ENCODE measurements at regions not wholly inside any gene's neighbourhood (a gene's known extent, or its start where the extent isn't known, plus 50 kb on each side); places are given as distances from the start of the nearest gene placed in this dataset.

GRCh38 chr15:70254311-70254869 lies 156.7 kb upstream of the TLE3 start:
- DNase-seq (ENCODE audit: low read depth in 1 of 2, low spot score in 1 of 2), result no peak
- H3K4me3 ChIP-seq (replicated peaks; ENCODE audit: insufficient read depth, low read length), result no peak overlapping the region
- no peak overlapping the region for H3K27ac ChIP-seq (replicated peaks)
- no peaks in the 10 kb centered on the region for H3K27me3 ChIP-seq (ENCODE audit: insufficient read depth, poor library complexity, severe bottlenecking)
- TF ChIP-seq SPI1 (IDR thresholded peaks at IDR 0.05; ENCODE audit: borderline replicate concordance, low read depth) (no peak), REST (IDR thresholded peaks at IDR 0.05; ENCODE audit: insufficient replicate concordance, low read depth) (no peak), CTCF (IDR thresholded peaks at IDR 0.05; ENCODE audit: insufficient read depth, low read length) (no peak), POLR2AphosphoS5 (IDR thresholded peaks at IDR 0.05; ENCODE audit: low read depth) (no peak), GABPA (IDR thresholded peaks at IDR 0.05; ENCODE audit: low read depth) (no peak)

- no peak for DNase-seq (ENCODE audit: low read depth in 1 of 2, low spot score in 1 of 2)
- Histone ChIP-seq H3K27ac (replicated peaks) (no peak overlapping the region), H3K4me3 (replicated peaks; ENCODE audit: insufficient read depth, low read length) (no peak overlapping the region), H3K27me3 (ENCODE audit: insufficient read depth, poor library complexity, severe bottlenecking) (no peaks in the 10 kb centered on the region)
- TF ChIP-seq POLR2AphosphoS5 (IDR thresholded peaks at IDR 0.05; ENCODE audit: low read depth) (no peak), SPI1 (IDR thresholded peaks at IDR 0.05; ENCODE audit: borderline replicate concordance, low read depth) (no peak), REST (IDR thresholded peaks at IDR 0.05; ENCODE audit: insufficient replicate concordance, low read depth) (no peak), GABPA (IDR thresholded peaks at IDR 0.05; ENCODE audit: low read depth) (no peak), CTCF (IDR thresholded peaks at IDR 0.05; ENCODE audit: insufficient read depth, low read length) (no peak)
Observed at GRCh38 chr15:70253461-70254156, 155.9 kb upstream of the TLE3 start.

- no peak overlapping the region for H3K4me3 ChIP-seq (replicated peaks; ENCODE audit: insufficient read depth, low read length)
- TF ChIP-seq GABPA (IDR thresholded peaks at IDR 0.05; ENCODE audit: low read depth) (no peak), SPI1 (IDR thresholded peaks at IDR 0.05; ENCODE audit: borderline replicate concordance, low read depth) (no peak), CTCF (IDR thresholded peaks at IDR 0.05; ENCODE audit: insufficient read depth, low read length) (no peak), POLR2AphosphoS5 (IDR thresholded peaks at IDR 0.05; ENCODE audit: low read depth) (no peak), REST (IDR thresholded peaks at IDR 0.05; ENCODE audit: insufficient replicate concordance, low read depth) (no peak)
- DNase-seq (ENCODE audit: low read depth in 1 of 2, low spot score in 1 of 2), result no peak
- H3K27ac ChIP-seq (replicated peaks), result no peak overlapping the region
- H3K27me3 ChIP-seq (ENCODE audit: insufficient read depth, poor library complexity, severe bottlenecking), result no peaks in the 10 kb centered on the region
Observed at GRCh38 chr15:70252951-70253320, 155.2 kb upstream of the TLE3 start.
